Hematopoietic multipotent progenitor cell (in vitro differentiated cells): ENCODE measurements at regions not wholly inside any gene's neighbourhood (a gene's known extent, or its start where the extent isn't known, plus 50 kb on each side); places are given as distances from the start of the nearest gene placed in this dataset.

Experiments
- DNase-seq, 3 donors: peaks; one replicate each; pipeline ENCODE4 v3.0.0-alpha.2; 2011 to 2015; ENCODE audit warnings: low read depth in 2 of 3, low spot score in 2 of 3

DNA sequence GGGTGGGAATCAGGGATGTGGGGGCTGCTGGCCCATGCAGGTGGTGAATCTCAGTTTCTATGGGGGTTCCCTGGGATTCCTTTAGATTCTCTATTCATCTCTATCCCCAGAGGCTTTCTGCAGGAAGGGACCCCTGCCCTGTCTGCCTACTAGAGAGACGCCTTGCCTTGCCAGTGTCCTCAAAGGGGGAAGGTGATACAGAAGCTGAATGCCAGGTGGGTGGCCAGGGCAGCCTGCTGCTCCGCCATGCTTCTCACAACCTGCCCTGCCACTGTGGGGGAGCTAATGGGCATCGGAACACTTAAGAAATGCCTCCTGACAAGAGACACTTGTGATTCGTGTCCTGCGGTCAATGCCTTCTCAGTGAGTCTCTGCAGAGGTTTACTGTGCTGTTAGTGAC lies 368.4 kb downstream of the EN1 start:
- no peak for DNase-seq

DNA sequence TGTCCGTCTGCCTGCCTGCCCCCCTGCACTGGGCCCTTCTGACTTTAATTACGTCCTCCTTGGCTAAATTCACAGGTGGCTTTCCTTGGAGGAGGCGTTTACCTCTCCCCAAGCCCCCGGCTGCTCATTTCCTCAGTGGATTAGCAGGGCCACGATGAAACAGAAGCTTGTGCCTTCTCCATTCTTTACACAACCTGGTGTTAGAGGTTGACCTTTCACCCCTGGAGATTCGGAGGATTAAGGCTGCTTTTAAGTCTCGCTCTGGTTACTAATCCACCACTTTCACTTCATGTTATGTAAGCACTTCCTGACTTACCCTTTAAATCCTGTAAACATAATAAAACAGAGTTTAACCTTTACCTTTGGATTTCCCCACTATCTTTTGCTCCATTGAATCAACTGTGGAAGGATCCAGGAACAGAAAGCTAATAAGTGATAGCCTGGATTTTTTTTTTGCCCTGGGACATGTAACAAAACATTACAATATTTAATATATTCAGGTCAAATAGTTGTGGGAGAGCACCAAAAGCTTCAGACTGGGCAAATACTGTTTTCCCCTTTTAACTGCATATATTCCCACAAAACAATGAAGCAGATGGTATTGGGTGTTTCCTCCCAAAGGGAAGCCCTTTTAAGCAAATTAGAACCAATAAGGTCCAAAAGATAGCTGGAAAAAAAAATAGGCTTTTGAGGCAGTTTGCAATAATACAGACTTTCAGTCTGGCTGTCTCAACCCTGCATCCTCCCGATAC lies 370.2 kb downstream of the EN1 start:
- no peak for DNase-seq

DNA sequence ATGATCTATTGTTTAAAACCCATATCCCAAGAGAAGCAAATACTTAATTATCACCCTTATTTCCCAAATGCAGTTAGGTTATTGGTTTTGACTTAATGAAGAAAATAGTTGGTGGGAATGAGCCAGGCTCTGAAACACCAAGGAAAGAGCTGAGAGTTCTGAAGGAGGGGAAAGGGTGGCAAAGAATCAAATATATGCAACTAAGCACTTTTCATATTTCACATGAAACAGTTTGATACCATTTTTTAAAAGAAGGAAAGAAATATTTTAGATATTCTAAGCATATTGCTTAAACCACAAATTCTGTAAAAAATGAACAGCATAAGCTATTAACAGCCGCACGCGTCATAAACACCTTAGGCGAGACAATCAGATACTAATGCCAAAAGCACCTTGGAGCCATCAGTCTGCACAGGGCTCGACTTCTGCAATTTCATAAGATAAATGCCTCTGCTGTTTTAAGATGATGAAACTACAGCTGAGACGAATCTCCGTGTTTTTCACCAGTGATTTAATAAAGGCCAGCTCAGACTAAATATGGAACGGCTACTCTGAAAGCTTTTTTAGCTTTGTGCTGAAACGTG lies 371.7 kb downstream of the EN1 start:
- DNase-seq = no peak

DNA sequence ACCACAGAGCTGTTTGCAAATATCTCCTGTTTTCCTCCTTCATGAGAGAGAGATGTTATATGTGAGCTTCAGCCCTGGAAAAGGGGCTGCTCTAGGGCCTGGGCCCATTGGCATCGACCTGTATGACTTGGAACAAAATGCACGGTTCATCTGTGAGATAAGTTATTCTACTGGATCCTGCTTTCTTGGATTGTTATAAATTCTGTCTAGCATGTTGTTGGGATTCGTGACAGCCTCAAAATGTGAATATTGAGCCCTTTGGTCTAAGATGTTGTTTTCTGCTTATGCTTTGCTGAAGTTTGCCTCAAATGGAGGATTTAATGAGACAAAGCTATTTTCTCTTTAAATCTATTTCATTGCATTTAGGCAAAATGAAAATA lies 372.9 kb downstream of the EN1 start:
- no peak for DNase-seq

DNA sequence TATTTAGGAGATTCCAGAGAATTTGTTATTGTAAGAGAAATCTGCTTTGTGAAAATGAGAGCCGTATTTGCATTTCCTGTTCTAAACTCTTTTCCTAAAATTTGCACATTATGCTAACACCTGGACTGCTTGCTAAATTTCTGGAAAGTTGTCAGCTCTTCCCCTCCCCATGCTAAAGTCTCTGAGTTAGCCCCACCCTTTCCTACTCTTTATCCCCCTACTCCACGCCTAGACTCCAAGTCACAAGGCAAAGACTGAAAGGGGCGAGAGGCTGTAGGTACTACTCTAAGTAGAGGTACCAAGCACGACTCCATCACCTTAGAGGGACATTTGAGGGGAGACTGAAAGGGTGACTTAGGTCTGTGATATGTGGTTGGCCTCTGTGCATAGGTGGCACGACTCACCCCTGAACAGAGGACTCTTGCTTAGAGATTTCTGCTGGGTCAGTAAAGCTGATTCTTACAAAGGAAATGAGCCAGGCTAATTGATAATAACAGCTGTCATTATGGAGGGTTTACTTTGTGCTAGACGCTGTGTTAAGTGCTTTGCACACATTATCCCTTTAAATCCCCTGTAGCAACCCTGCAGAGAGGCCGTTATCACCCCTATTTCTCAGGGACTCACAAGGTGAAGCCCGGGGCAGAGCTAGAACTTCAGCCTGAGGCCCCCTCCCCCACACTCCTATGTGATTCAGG lies 373.5 kb downstream of the EN1 start:
- DNase-seq = no peak

DNA sequence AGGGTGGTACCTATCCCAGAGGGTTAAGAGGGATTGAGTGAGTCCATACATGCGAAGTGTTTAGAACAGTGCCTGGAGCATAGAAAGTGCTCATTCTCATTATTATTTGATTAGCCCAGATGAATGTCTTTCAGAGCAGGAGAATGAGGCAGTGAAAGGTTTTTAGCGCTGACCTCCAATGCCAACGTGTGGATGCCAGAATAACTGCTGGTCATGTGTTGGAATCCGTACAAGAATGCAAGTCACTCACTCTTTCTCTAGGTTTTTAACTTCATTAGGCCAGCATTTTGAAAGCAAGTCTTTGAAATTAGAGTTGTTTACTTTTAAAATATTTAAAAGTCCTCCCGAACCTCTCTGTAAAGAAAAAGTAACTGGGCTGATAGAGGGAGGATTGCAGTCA lies 374.2 kb downstream of the EN1 start:
- DNase-seq = no peak

DNA sequence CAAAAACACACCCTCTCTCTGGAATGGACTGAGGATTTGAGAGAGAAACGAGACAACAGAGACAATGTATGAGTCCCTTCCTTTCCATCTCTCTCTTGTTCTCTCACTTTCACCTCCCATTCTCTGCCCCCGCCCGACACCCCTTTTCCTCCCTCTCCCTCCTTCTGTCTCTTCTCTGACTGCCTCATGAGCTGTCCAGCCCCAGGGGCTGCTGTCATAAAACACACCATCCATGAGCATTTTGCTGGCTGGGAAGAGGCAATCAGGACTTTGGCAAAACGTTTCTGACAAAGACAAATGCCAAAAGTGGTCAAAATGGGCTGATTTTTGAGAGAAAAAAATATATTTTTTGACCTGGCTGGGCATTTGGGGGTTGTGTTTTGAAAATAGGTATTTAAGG lies 377.2 kb downstream of the EN1 start:
- no peak for DNase-seq

DNA sequence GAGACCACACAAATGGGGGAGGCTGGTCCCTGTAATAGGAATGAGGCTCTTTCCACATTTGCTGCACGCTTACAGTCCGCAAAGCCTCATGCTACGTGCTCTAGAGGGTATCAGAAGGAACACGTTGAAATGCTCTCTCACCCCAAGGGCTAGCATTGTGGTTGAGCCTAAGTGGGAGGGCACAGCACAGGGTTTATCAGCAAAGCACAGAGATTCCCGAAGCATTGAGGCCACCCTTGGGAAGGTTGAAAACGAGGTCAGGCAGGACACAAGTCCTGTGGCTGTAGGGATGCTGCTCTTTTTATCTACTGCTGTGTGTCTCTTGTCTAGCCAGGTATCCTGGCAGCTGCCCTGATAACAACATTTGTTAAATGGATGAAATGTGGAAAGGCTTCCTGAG lies 378.3 kb downstream of the EN1 start:
- DNase-seq = no peak

DNA sequence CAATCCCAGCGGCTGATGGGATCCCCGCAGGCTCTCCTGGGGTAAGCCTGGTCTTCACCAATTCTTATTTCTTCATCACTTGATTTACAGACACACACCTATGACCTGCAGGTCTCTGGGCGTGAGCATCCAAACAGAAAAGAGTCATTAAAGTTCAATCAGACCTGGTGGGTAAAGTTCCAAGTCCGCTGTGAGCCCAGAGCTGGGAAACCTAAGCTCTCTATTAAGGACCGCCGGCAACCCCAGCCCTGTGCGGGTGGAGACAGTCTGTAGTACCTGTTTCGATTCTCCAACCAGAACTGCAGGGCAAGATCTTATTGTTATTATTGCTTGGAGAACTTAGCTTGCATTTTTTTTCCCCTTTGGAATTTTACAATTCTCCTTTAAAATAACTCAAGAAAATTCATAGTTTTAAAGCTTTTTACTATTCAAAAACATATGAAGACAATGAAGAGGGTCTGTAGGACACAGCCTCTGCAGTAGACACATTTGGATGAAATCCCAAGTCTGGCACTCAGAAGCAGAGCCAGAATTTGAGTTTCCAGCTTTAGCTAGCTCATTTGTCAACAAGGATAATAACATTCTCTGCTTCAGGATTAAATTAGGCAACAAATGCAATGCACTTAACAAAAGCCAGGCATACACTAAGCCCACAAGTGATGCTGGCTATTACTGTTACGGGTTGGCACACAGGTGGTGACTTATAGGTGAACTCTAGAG lies 376.4 kb downstream of the INSIG2 start:
- no peak for DNase-seq

DNA sequence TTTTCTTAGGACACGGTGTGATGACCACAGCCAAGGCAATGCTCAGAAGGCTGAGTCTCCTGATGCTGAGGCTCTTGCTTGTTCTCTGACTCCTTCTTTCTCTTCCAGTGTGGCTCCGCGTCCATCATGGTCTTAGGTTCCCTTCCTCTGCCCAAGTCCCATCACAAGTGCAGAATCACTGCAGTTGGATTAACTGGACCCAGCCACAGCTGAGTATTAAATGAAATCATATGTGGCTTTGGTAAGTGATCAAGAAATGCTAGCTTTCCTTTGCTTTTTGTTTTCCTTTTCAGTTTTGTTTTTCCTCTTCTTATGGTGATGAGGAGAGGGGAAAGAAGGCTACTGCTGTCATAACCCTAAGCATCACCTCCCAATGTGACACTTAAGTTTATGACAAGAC lies 375.8 kb downstream of the INSIG2 start:
- DNase-seq = no peak

DNA sequence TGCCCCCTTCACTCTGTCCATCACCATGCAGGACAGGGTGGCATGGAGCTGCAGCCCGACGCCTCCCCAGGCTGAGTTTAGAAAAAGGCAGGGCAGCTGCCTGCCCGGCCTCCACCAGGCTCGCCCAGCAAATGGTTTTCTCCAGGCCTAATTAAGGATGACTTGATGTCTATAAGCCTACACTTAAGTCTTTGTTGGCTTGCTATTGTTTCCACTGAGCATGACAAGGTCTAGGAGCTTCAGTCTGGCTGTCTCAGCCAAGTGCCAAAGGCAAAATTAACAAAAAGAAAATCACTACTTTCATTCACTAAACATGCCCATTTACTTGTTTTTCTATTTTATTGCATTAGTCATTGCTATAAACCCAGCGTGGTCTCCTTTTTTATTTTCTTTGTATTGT lies 372.2 kb downstream of the INSIG2 start:
- no peak for DNase-seq

DNA sequence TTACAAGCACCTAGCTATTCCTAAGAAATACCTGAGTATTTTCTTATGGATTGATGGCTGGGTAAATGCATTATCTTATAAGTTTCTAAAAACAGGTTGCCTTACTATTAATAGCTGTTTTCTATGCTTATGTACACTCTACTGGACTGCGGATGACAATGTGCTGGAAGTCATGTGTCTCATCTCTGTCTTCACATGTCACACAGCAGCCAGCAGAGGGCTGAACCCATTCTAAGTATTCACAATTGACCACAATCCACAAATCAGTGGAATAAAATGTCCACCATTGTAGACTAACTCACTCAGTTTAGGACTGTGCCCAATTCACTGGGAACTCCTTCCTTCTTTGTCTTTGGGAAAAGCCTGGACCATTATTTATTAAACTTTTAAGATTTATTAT lies 371.2 kb downstream of the INSIG2 start:
- DNase-seq = no peak

DNA sequence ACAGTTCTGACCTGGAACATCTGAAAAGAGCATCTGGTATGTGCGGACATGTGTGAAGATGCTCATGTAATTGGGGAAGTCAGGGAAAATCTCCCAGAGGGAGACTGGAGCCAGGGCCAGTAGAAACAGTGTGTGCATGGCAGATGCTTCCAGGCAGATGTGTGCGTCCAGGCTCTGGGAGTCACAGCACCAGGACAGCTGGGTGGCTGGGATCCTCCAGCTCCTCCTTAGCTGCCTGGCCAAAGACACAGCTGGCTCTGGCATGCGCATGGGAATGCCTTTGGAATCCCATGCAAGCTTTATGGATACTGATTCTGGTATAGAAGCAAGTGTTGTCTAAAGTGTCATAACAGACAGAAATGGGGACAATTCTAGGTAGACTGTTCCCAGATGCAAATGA lies 369.7 kb downstream of the INSIG2 start:
- no peak for DNase-seq

DNA sequence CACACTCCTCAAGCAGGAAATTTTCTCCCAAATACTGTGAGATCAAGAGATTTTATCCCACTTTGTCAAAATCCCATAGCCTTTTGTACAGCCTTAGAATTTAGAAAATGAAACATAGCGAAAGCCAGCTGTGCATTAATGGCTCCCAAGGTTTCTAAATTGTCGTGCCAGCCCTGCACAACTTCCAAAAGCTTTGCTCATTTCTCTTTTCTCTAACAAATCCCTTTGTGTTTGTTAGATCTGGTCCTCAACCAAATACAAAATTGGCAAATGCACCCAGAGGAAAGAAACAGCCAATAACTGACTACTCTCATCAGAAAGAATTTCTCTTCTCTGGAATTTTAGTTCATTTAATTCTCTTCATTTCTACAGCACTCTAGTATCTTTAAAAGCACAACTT lies 361.1 kb downstream of the INSIG2 start:
- DNase-seq = no peak

DNA sequence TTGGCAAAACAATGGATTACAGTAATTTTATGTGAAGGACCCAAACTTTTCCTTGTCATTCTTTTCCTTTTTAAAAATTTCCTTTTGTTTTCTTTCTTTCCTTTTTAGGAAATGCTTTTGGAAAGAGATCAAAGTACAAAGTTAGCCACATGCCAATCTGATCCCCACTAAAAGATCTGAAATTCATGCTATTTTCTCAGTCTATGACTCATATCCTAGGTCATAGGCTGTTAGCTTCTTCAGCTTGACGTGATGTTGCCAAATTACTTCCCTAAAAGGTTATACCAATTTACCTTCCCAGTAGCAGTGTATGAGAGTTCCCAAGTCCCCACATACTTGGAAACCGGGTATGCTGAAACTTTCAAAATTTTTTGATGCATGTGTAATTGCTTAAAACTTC lies 355.3 kb downstream of the INSIG2 start:
- DNase-seq = no peak

DNA sequence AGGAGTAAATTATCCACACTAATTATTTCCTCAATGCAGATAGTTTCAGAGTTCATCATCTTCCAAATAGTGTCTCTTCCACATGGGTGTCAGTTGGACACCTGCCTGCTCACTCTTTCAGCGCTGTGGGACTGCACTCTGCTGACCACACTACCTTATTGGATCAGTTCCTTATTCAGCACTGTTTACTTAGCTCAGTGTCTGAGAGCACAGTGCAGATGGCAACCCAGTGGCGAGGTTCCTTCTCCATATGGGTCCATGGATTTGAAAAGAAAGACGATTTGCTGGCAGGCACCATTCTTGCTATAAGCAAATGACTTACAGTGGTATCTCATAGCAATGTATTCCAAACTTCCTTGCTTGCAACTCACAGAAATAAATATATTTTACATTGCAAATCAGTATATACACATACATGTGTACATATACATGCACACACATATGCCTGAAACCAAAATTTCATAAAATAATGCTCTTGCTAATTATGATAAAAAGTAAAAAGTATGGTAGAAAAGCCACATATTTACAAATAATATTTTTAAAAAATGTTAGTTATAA lies 354.8 kb downstream of the INSIG2 start:
- DNase-seq = no peak

DNA sequence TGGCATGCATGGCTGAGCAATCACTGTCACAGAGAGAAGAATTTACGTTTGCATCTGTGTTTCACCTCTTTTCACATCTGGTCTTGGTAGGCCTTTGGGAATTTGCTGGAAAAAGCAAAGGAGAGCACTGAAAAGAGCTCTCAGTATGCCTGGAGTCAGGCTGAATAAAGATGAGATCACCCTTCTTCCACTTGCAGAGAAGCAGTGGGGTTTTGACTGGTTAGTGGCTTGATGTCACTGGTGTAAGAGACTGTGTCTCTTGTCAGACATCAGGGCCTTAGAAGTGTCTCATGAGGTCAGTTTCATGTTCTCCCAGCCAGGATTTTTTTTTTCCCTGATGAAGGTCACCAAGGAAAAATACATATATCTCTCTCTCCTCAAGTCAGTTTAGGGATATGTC lies 353.8 kb downstream of the INSIG2 start:
- DNase-seq = no peak

DNA sequence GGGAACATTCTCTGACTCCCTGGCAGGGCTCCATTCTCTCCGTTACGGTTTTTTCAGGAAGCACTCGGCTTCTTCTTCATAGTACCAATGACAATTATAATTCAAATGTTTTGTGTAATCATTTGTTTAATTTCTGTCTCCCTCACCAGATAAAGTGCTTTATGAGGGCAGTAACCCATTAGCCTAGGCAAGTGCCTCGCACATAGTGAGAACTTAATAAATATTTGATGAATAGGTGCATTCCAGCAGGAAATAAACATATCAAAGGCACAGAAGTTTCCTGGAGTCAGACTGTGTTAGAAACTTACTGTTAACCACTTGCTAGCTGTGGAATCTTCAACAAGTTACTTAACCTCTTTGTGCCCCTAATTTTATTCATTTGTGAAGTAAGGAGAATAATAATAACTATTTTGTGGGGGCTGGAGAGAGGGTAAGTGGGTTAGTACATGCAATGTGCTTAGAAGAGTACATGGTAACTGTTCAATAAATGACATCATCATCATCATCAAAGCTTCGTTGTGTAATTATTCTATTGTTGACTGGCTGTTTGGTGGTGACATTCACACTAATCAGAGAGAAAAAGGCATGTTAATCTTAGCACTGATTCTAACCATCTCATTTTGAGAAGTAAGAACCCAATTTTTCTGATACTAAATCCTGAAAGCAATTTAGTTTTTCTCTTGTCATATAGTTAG lies 352.3 kb downstream of the INSIG2 start:
- no peak for DNase-seq

DNA sequence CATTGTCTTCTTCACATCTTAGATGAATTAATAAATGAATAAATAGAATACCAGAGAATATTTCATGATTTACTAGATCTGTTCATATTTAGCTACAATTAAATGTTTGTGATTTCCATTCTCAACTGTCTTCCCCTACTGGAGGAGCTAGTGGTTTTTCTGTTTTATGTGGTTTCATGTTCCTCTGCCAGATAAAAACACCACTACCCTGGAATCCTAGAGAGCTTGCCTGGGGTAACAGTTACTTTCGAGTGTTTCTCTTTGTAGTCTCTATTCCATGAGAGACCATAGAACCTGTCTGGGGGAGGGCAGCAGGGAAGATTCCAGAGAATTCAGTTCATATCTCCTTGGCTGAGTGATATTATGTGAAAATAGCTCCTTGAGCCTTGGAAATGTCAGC lies 349.2 kb downstream of the INSIG2 start:
- DNase-seq = no peak

DNA sequence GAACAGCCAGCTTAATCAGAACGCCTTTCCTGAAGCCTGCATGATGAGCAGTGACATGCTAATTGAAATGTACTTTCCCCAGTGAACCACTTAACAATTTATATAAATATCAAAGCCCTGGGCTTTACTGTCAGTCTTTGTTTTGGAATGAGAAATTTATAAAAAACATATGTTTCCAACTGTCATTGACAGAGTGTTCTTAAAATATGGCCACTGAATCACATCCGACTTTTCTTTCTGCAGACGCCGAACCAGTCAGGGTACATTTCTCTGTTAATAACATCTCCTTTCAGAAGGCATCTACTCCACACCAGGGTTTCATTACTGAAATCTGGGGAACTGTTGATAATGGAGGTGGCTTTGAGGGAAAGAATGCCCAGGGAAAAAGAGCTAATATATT lies 343.7 kb downstream of the INSIG2 start:
- DNase-seq = no peak

DNA sequence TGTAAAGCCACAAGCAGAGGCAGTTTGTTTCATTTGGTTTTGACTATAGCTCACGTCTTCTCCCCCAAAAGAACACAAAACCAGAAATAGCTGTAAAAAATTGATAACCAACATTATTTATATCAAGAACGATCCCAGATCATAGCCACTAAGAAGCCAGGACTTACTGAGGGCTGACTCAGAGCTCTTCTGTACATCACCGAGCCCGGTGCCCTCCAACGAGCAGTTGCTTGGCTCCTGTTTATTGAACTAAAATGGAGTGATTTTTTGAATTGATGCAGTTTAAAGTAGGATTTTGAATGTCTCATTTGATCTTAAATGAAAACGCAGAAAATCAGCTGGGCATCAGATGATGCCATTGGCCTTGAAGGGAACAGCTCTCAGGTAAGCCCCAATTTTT lies 343.3 kb downstream of the INSIG2 start:
- DNase-seq = no peak
